HEK293T (cell line): ENCODE measurements at regions not wholly inside any gene's neighbourhood (a gene's known extent, or its start where the extent isn't known, plus 50 kb on each side); places are given as distances from the start of the nearest gene placed in this dataset.

Source experiments
- CTCF ChIA-PET: fragments of 350-600 bp; formaldehyde crosslinking; extraction: SDS; loops from one replicate; lab custom pipeline; 2021; ENCODE audit warnings: antibody characterized with exemption, inconsistent platforms; lab: Yijun Ruan, JAX
- POLR2A ChIA-PET: fragments of 350-600 bp; formaldehyde crosslinking; extraction: SDS; loops from one replicate; lab custom pipeline; 2020; ENCODE audit warnings: antibody characterized with exemption, inconsistent platforms; lab: Yijun Ruan, JAX
- DNase-seq: peaks from one replicate; pipeline ENCODE4 v3.0.0; 2012; ENCODE audit warnings: mixed read lengths; ENCODE audit errors: extremely low spot score
- ARNT ChIP-seq: fragments of 450-650 bp; IDR thresholded peaks from 2 replicates; pipeline ENCODE4 v1.6.1; 2017; ENCODE audit warnings: mild to moderate bottlenecking
- BHLHE40 ChIP-seq: fragments of 450-650 bp; IDR thresholded peaks from 2 replicates; pipeline ENCODE4 v1.6.1; 2016; ENCODE audit warnings: mild to moderate bottlenecking, moderate library complexity, borderline replicate concordance
- CTBP1 ChIP-seq: fragments of 450-650 bp; IDR thresholded peaks from 2 replicates; pipeline ENCODE4 v1.6.1; 2016; ENCODE audit warnings: borderline replicate concordance
- ELF4 ChIP-seq: fragments of 450-650 bp; IDR thresholded peaks from 2 replicates; pipeline ENCODE4 v1.6.1; 2017; ENCODE audit warnings: antibody characterized with exemption
- FOXA1 ChIP-seq: fragments of 450-650 bp; IDR thresholded peaks from 2 replicates; pipeline ENCODE4 v1.6.1; 2016; ENCODE audit warnings: mild to moderate bottlenecking
- FOXK2 ChIP-seq: fragments of 450-650 bp; IDR thresholded peaks from 2 replicates; pipeline ENCODE4 v1.6.1; 2016; ENCODE audit warnings: mild to moderate bottlenecking
- FOXM1 ChIP-seq: fragments of 450-650 bp; IDR thresholded peaks from 2 replicates; pipeline ENCODE4 v1.6.1; 2017; ENCODE audit warnings: mild to moderate bottlenecking, borderline replicate concordance
- HDGF ChIP-seq: fragments of 450-650 bp; IDR thresholded peaks from 2 replicates; pipeline ENCODE4 v1.6.1; 2017; ENCODE audit warnings: antibody characterized with exemption, borderline replicate concordance
- L3MBTL2 ChIP-seq: fragments of 450-650 bp; conservative IDR thresholded peaks from 2 replicates; pipeline ENCODE4 v1.6.1; 2016; ENCODE audit warnings: mild to moderate bottlenecking
- LEF1 ChIP-seq: fragments of 450-650 bp; IDR thresholded peaks from 2 replicates; pipeline ENCODE4 v1.6.1; 2017; ENCODE audit warnings: mild to moderate bottlenecking, borderline replicate concordance
- NFRKB ChIP-seq: fragments of 450-650 bp; IDR thresholded peaks from 2 replicates; pipeline ENCODE4 v1.6.1; 2016; ENCODE audit warnings: mild to moderate bottlenecking, moderate library complexity
- PKNOX1 ChIP-seq: fragments of 450-650 bp; IDR thresholded peaks from 2 replicates; pipeline ENCODE4 v1.6.1; 2016
- SP1 ChIP-seq: fragments of 450-650 bp; IDR thresholded peaks from 2 replicates; pipeline ENCODE4 v1.6.1; 2017
- SUZ12 ChIP-seq: fragments of 450-650 bp; IDR thresholded peaks from 2 replicates; pipeline ENCODE4 v1.6.1; 2016; ENCODE audit warnings: mild to moderate bottlenecking
- TARDBP ChIP-seq: fragments of 450-650 bp; IDR thresholded peaks from 2 replicates; pipeline ENCODE4 v1.6.1; 2016
- ZNF384 ChIP-seq: fragments of 450-650 bp; IDR thresholded peaks from 2 replicates; pipeline ENCODE4 v1.6.1; 2016

- ChIA-PET POLR2A (no interaction called here), CTCF (no interaction called here)
- no peak for DNase-seq
- TF ChIP-seq ZNF384: no peak
- no peak for TF ChIP-seq SUZ12
- no peak for TF ChIP-seq CTBP1
- no peak for TF ChIP-seq LEF1
- no peak for TF ChIP-seq SP1
- no peak for TF ChIP-seq FOXA1
- TF ChIP-seq HDGF: no peak
- TF ChIP-seq TARDBP: no peak
- no peak for TF ChIP-seq NFRKB
- TF ChIP-seq BHLHE40: no peak
- TF ChIP-seq ELF4: no peak
- no peak for TF ChIP-seq ARNT
- no peak for TF ChIP-seq L3MBTL2
- no peak for TF ChIP-seq FOXK2
Measured at GRCh38 chr1:60898987-60899386, 183.4 kb upstream of the NFIA start.

- TF ChIP-seq TARDBP (no peak), LEF1 (no peak), SUZ12 (no peak), NFRKB (no peak), FOXA1 (no peak), FOXM1 (no peak)
- DNase-seq: no peak
- ChIA-PET CTCF (interaction anchor here (0.9 kb wide), 1 partner anchor 916 kb away, joined by 3 read pairs; no protein-coding TSS in a partner anchor), POLR2A (no interaction called here)
Measured at GRCh38 chr1:60898413-60898812, 183.9 kb upstream of the NFIA start.

- ChIA-PET POLR2A (no interaction called here), CTCF (no interaction called here)
- no peak for TF ChIP-seq PKNOX1
- no peak for TF ChIP-seq ELF4
- DNase-seq: no peak
Measured at GRCh38 chr1:60896701-60897363, 185.5 kb upstream of the NFIA start.

GRCh38 chr1:60895701-60896100 is 186.7 kb upstream of the NFIA start:
- CTCF ChIA-PET: no interaction called here

GRCh38 chr1:60895252-60895651 is 187.1 kb upstream of the NFIA start:
- ChIA-PET POLR2A (no interaction called here), CTCF (no interaction called here)
- no peak for TF ChIP-seq ARNT
- TF ChIP-seq BHLHE40: no peak
- no peak for TF ChIP-seq FOXM1
- TF ChIP-seq CTBP1: no peak
- TF ChIP-seq ELF4: no peak
- no peak for TF ChIP-seq FOXA1
- TF ChIP-seq HDGF: no peak
- TF ChIP-seq LEF1: no peak
- no peak for TF ChIP-seq FOXK2
- TF ChIP-seq SUZ12: no peak
- TF ChIP-seq NFRKB: no peak
- no peak for TF ChIP-seq PKNOX1
- no peak for TF ChIP-seq SP1
- TF ChIP-seq TARDBP: no peak
- no peak for TF ChIP-seq ZNF384
- TF ChIP-seq L3MBTL2: no peak
- DNase-seq: no peak

More at GRCh38 chr1:60895701-60896100, 186.7 kb upstream of the NFIA start:
- POLR2A ChIA-PET: no interaction called here
- DNase-seq: no peak
- TF ChIP-seq SUZ12 (no peak), PKNOX1 (no peak), SP1 (no peak), LEF1 (no peak), HDGF (no peak), ARNT (no peak), BHLHE40 (no peak), NFRKB (no peak), ZNF384 (no peak), FOXK2 (no peak), FOXA1 (no peak), ELF4 (no peak)

- POLR2A ChIA-PET: no interaction called here
- CTCF ChIA-PET: no interaction called here
- TF ChIP-seq FOXA1 (no peak), BHLHE40 (no peak), L3MBTL2 (no peak), NFRKB (no peak), SUZ12 (no peak), CTBP1 (no peak), PKNOX1 (no peak), FOXK2 (no peak), SP1 (no peak), ARNT (no peak), ZNF384 (no peak), LEF1 (no peak), TARDBP (no peak), ELF4 (no peak), HDGF (no peak), FOXM1 (no peak)
- no peak for DNase-seq
Measured at GRCh38 chr1:60894741-60895140, 187.6 kb upstream of the NFIA start.
